GM12891 (cell line): ENCODE measurements at regions not wholly inside any gene's neighbourhood (a gene's known extent, or its start where the extent isn't known, plus 50 kb on each side); places are given as distances from the start of the nearest gene placed in this dataset.
"Not testable (repeated sequence)": the region's sequence is repeated elsewhere in the genome, so short reads cannot be mapped to it uniquely, and the experiment has no call there.

Source experiments
- DNase-seq: peaks from one replicate; pipeline ENCODE4 v3.0.0; 2011; ENCODE audit warnings: low spot score; ENCODE audit not compliant: insufficient read length
- FAIRE-seq: peaks from 2 replicates; lab custom pipeline; 2011; peaks lifted over from hg19 to GRCh38; lab: Jason Lieb, UNC
- SPI1 ChIP-seq: IDR thresholded peaks from 2 replicates; pipeline ENCODE4 v1.6.1; 2011; ENCODE audit warnings: low read depth, low read length, control low read depth

- not testable (repeated sequence) for FAIRE-seq, DNase-seq
Observed at GRCh38 chr1:146660242-146660641, 277.9 kb upstream of the NBPF12 start.

GRCh38 chr1:146656356-146657060 lies 281.6 kb upstream of the NBPF12 start:
- DNase-seq, FAIRE-seq: not testable (repeated sequence)

GRCh38 chr1:146654763-146655162 lies 283.4 kb upstream of the NBPF12 start:
- DNase-seq, FAIRE-seq: not testable (repeated sequence)

GRCh38 chr1:146645978-146646604 lies 292.0 kb upstream of the NBPF12 start:
- DNase-seq, FAIRE-seq: not testable (repeated sequence)

GRCh38 chr1:146641534-146641933 lies 296.6 kb upstream of the NBPF12 start:
- DNase-seq, FAIRE-seq: not testable (repeated sequence)

- DNase-seq, FAIRE-seq: not testable (repeated sequence)
Observed at GRCh38 chr1:146640671-146641070, 297.5 kb upstream of the NBPF12 start.

- not testable (repeated sequence) for FAIRE-seq, DNase-seq
Observed at GRCh38 chr1:146630302-146630701, 307.8 kb upstream of the NBPF12 start.

GRCh38 chr1:146618582-146618981 lies 319.5 kb upstream of the NBPF12 start:
- FAIRE-seq, DNase-seq: not testable (repeated sequence)

GRCh38 chr1:146604681-146605080 lies 333.4 kb upstream of the NBPF12 start:
- FAIRE-seq, DNase-seq: not testable (repeated sequence)

More at GRCh38 chr1:146618582-146618981, 319.5 kb upstream of the NBPF12 start:
- TF ChIP-seq SPI1: 0 out of 2 replicates have a peak, but pooled peaks have one; percentile 7

- FAIRE-seq, DNase-seq: not testable (repeated sequence)
Observed at GRCh38 chr1:146600720-146601307, 337.3 kb upstream of the NBPF12 start.

- not testable (repeated sequence) for DNase-seq, FAIRE-seq
Observed at GRCh38 chr1:146599906-146600305, 338.2 kb upstream of the NBPF12 start.

GRCh38 chr1:146581229-146581628 lies 352.4 kb upstream of the NOTCH2NLA start:
- FAIRE-seq, DNase-seq: not testable (repeated sequence)

- not testable (repeated sequence) for FAIRE-seq, DNase-seq
Observed at GRCh38 chr1:146567541-146567940, 338.7 kb upstream of the NOTCH2NLA start.

- FAIRE-seq, DNase-seq: not testable (repeated sequence)
Observed at GRCh38 chr1:146558032-146558431, 329.2 kb upstream of the NOTCH2NLA start.

GRCh38 chr1:146556405-146556804 lies 327.6 kb upstream of the NOTCH2NLA start:
- FAIRE-seq, DNase-seq: not testable (repeated sequence)

GRCh38 chr1:146552414-146552813 lies 323.6 kb upstream of the NOTCH2NLA start:
- not testable (repeated sequence) for DNase-seq, FAIRE-seq

- not testable (repeated sequence) for FAIRE-seq, DNase-seq
Observed at GRCh38 chr1:146548684-146549083, 319.9 kb upstream of the NOTCH2NLA start.

GRCh38 chr1:146546189-146546588 lies 317.4 kb upstream of the NOTCH2NLA start:
- DNase-seq, FAIRE-seq: not testable (repeated sequence)

GRCh38 chr1:146537775-146538373 lies 309.1 kb upstream of the NOTCH2NLA start:
- DNase-seq, FAIRE-seq: not testable (repeated sequence)
